ENCODE measurements at regions not wholly inside any gene's neighbourhood (a gene's known extent, or its start where the extent isn't known, plus 50 kb on each side); places are given as distances from the start of the nearest gene placed in this dataset.

- TF ChIP-seq CTCF (IDR thresholded peaks at IDR 0.05), result no peak
- TF ChIP-seq POLR2A (IDR thresholded peaks at IDR 0.05), result no peak
Measured at GRCh38 chr1:209370241-209370995, 213.1 kb upstream of the CAMK1G start.

Data from lower leg skin (tissue), 3 donors.